GM12891 (cell line): ENCODE measurements at regions not wholly inside any gene's neighbourhood (a gene's known extent, or its start where the extent isn't known, plus 50 kb on each side); places are given as distances from the start of the nearest gene placed in this dataset.

Source experiments
- PAX5 ChIP-seq: IDR thresholded peaks from 2 replicates; pipeline ENCODE4 v1.6.1; 2011; ENCODE audit warnings: low read length, moderate library complexity, mild to moderate bottlenecking; ENCODE audit not compliant: insufficient read depth, severe bottlenecking
- POLR2A ChIP-seq: IDR thresholded peaks from 2 replicates; pipeline ENCODE4 v1.6.1; 2011; ENCODE audit warnings: low read depth, low read length, control low read depth
- POLR2AphosphoS5 ChIP-seq: IDR thresholded peaks from 2 replicates; pipeline ENCODE4 v1.6.1; 2011; ENCODE audit warnings: low read depth, low read length, control low read depth
- POU2F2 ChIP-seq: IDR thresholded peaks from 2 replicates; pipeline ENCODE4 v1.6.1; 2011; ENCODE audit warnings: low read depth, mild to moderate bottlenecking, control low read depth, low read length, moderate library complexity
- SPI1 ChIP-seq: IDR thresholded peaks from 2 replicates; pipeline ENCODE4 v1.6.1; 2011; ENCODE audit warnings: low read depth, low read length, control low read depth
- TAF1 ChIP-seq: IDR thresholded peaks from 2 replicates; pipeline ENCODE4 v1.6.1; 2011; ENCODE audit warnings: low read depth, low read length, control low read depth

- no peak for TF ChIP-seq POLR2A
- TF ChIP-seq TAF1: no peak
- no peak for TF ChIP-seq POLR2AphosphoS5
- TF ChIP-seq SPI1: no peak
- TF ChIP-seq PAX5: no peak
- TF ChIP-seq POU2F2: no peak
These were observed 674.9 kb downstream of the PRR16 start for GRCh38 chr5:121138952-121139351.
